HG03139 (cell line): ENCODE measurements at regions not wholly inside any gene's neighbourhood (a gene's known extent, or its start where the extent isn't known, plus 50 kb on each side); places are given as distances from the start of the nearest gene placed in this dataset.

ENCODE experiments used
- ATAC-seq: cut with Tn5 transposase; IDR thresholded peaks from one replicate; pipeline ENCODE4 v1.9.1; 2021; ENCODE audit not compliant: unreplicated experiment

- no peak for ATAC-seq
Observed at GRCh38 chr10:58996063-58996462, 180.4 kb upstream of the PHYHIPL start.

- no peak for ATAC-seq
Observed at GRCh38 chr10:58996866-58997265, 179.6 kb upstream of the PHYHIPL start.

GRCh38 chr10:58998924-58999713 is 177.3 kb upstream of the PHYHIPL start:
- no peak for ATAC-seq

- no peak for ATAC-seq
Observed at GRCh38 chr10:59000162-59000825, 176.1 kb upstream of the PHYHIPL start.

- ATAC-seq = no peak
Observed at GRCh38 chr10:59002011-59002410, 174.4 kb upstream of the PHYHIPL start.

- no peak for ATAC-seq
Observed at GRCh38 chr10:59003203-59003602, 173.2 kb upstream of the PHYHIPL start.

GRCh38 chr10:59004392-59004791 is 172.1 kb upstream of the PHYHIPL start:
- ATAC-seq = no peak

GRCh38 chr10:59006511-59007306 is 169.7 kb upstream of the PHYHIPL start:
- no peak for ATAC-seq

GRCh38 chr10:59007307-59008025 is 169.0 kb upstream of the PHYHIPL start:
- ATAC-seq = no peak

GRCh38 chr10:59008452-59008851 is 168.0 kb upstream of the PHYHIPL start:
- no peak for ATAC-seq

GRCh38 chr10:59011972-59012632 is 164.3 kb upstream of the PHYHIPL start:
- no peak for ATAC-seq

- ATAC-seq = no peak
Observed at GRCh38 chr10:59012839-59013238, 163.6 kb upstream of the PHYHIPL start.

GRCh38 chr10:59016043-59016442 is 160.4 kb upstream of the PHYHIPL start:
- no peak for ATAC-seq

- ATAC-seq = no peak
Observed at GRCh38 chr10:59018977-59019376, 157.5 kb upstream of the PHYHIPL start.

GRCh38 chr10:59019603-59020002 is 156.8 kb upstream of the PHYHIPL start:
- no peak for ATAC-seq

GRCh38 chr10:59020502-59020901 is 155.9 kb upstream of the PHYHIPL start:
- no peak for ATAC-seq

- ATAC-seq = no peak
Observed at GRCh38 chr10:59025981-59026765, 150.3 kb upstream of the PHYHIPL start.

- ATAC-seq = no peak
Observed at GRCh38 chr10:59027975-59028655, 148.3 kb upstream of the PHYHIPL start.

GRCh38 chr10:59033622-59034021 is 142.8 kb upstream of the PHYHIPL start:
- no peak for ATAC-seq
